ENCODE measurements at regions not wholly inside any gene's neighbourhood (a gene's known extent, or its start where the extent isn't known, plus 50 kb on each side); places are given as distances from the start of the nearest gene placed in this dataset.

GRCh38 chr16:87006789-87007745, 310.1 kb downstream of the C16orf95 start:
- Histone ChIP-seq H3K36me3 (no peaks in the 10 kb centered on the region), H3K9me3 (no peaks in the 10 kb centered on the region), H3K27me3 (no peaks in the 10 kb centered on the region), H3K4me3 (no peak overlapping the region), H3K27ac (no peak overlapping the region), H3K4me1 (no peaks in the 10 kb centered on the region)
- TF ChIP-seq CTCF (IDR thresholded peaks at IDR 0.05): no peak
- intact Hi-C loops (cut with DNase I; ENCODE audit: low total_unique reads): no loop called here
- DNase-seq: peak in 1 of 2 donors; percentile 48

DNA sequence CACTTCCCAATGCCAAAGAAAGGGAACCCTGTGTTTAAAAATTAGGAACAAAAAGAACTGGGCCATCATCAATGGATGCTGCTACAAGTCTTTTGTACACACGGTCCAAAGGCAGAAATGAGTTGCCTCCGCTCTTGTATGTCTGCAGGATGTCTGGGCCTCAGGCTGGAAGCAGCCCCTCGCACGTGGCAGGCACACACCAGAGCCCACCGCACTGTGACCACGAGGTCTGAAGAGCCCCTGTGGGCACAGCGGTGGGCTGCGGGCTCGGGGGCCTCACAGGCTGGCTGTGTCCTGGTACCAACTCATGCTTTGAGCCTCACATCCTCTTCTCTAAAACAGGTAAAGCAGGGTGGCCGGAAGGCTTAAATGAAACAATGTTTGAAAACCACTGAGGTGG, 309.3 kb downstream of the C16orf95 start:
- intact Hi-C loops (cut with DNase I; ENCODE audit: low total_unique reads): no loop called here
- Histone ChIP-seq H3K4me3 (no peak overlapping the region), H3K27ac (no peak overlapping the region), H3K4me1 (no peaks in the 10 kb centered on the region), H3K9me3 (no peaks in the 10 kb centered on the region), H3K27me3 (no peaks in the 10 kb centered on the region), H3K36me3 (no peaks in the 10 kb centered on the region)
- DNase-seq: peak in 1 of 2 donors; percentile 25
- no peak for TF ChIP-seq CTCF (IDR thresholded peaks at IDR 0.05)

DNA sequence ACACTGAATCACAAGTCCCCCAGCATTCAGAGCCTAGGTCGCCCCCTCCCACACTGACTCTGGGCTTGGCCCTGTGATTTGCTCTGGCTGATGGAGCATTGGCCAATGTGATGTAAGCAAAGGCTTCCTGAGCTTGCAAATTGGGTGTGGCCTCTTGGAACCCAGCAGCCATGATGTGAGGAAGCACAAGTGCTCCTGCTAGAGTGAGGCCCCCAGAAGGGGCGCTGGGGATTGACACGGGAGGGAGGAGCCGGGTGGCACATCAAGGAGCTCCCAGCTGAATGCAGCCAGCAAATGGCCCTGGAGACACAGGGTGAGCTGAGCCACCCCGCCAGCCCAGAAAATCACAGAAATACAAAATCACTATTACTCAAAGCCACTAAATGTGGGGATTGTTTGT, 308.5 kb downstream of the C16orf95 start:
- intact Hi-C loops (cut with DNase I; ENCODE audit: low total_unique reads): no loop called here
- H3K4me1 ChIP-seq: no peaks in the 10 kb centered on the region
- H3K27me3 ChIP-seq: no peaks in the 10 kb centered on the region
- H3K27ac ChIP-seq: no peak overlapping the region
- H3K4me3 ChIP-seq: no peak overlapping the region
- peak in 1 of 2 donors; percentile 54 for DNase-seq
- no peaks in the 10 kb centered on the region for H3K9me3 ChIP-seq
- H3K36me3 ChIP-seq: no peaks in the 10 kb centered on the region
- no peak for TF ChIP-seq CTCF (IDR thresholded peaks at IDR 0.05)

GRCh38 chr16:87012954-87013938, 303.9 kb downstream of the C16orf95 start:
- H3K27me3 ChIP-seq: no peaks in the 10 kb centered on the region
- H3K4me1 ChIP-seq: no peaks in the 10 kb centered on the region
- peak in 1 of 2 donors; percentile 62 for DNase-seq
- H3K27ac ChIP-seq: no peak overlapping the region
- no peaks in the 10 kb centered on the region for H3K9me3 ChIP-seq
- intact Hi-C loops (cut with DNase I; ENCODE audit: low total_unique reads): no loop called here
- no peak overlapping the region for H3K4me3 ChIP-seq
- H3K36me3 ChIP-seq: no peaks in the 10 kb centered on the region
- TF ChIP-seq CTCF (IDR thresholded peaks at IDR 0.05): no peak

DNA sequence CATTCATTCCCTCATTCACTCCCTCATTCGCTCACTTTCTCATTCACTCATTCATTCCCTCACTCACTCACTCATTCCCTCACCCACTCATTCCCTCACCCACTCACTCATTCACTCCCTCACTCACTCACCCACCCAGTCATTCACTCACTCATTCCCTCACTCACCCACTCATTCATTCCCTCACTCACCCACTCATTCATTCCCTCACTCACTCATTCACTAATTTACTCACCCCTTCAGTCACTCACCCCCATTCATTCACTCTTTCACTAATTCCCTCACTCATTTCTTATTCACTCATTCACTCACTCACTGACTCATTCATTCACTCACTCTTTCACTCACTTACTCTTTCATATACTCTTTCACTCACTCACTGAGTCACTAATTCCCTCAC, 303.1 kb downstream of the C16orf95 start:
- intact Hi-C loops (cut with DNase I; ENCODE audit: low total_unique reads): no loop called here
- no peak overlapping the region for H3K27ac ChIP-seq

More for the DNA sequence above, 303.1 kb downstream of the C16orf95 start:
- Histone ChIP-seq H3K27me3 (no peaks in the 10 kb centered on the region), H3K9me3 (no peaks in the 10 kb centered on the region), H3K4me1 (no peaks in the 10 kb centered on the region), H3K4me3 (no peak overlapping the region), H3K36me3 (no peaks in the 10 kb centered on the region)
- no peak for DNase-seq
- no peak for TF ChIP-seq CTCF (IDR thresholded peaks at IDR 0.05)
